GM12878 (cell line): ENCODE measurements at regions not wholly inside any gene's neighbourhood (a gene's known extent, or its start where the extent isn't known, plus 50 kb on each side); places are given as distances from the start of the nearest gene placed in this dataset.

Source experiments
- CHD1 ChIP-seq: IDR thresholded peaks from 2 replicates; pipeline ENCODE4 v1.6.1; 2012; ENCODE audit warnings: low read depth, low read length, improper control_type of control experiment
- CTCF ChIP-seq, 3 experiments: IDR thresholded peaks in 2 of 3; conservative IDR thresholded peaks in 1 of 3; 2 replicates each; pipeline ENCODE4 v1.5.1; 2011; ENCODE audit warnings: low read depth in 3 of 3, low read length in 3 of 3, mild to moderate bottlenecking in 3 of 3, control low read depth in 2 of 3, moderate library complexity in 2 of 3, inconsistent platforms in 1 of 3, mixed read lengths in 1 of 3; ENCODE audit not compliant: control insufficient read depth in 2 of 3, insufficient read depth in 1 of 3; ENCODE audit errors: extremely low read depth in 1 of 3
- EP300 ChIP-seq, 2 experiments: fragments of 150-350 bp in 1 of 2; IDR thresholded peaks; 2 replicates each; pipeline ENCODE4 v1.6.1; 2011 to 2012; ENCODE audit warnings: low read depth in 2 of 2, low read length in 2 of 2, borderline replicate concordance in 1 of 2, improper control_type of control experiment in 1 of 2, inconsistent platforms in 1 of 2; ENCODE audit not compliant: control insufficient read depth in 1 of 2
- GATAD2B ChIP-seq: fragments of 450-650 bp; conservative IDR thresholded peaks from 2 replicates; pipeline ENCODE4 v1.6.1; 2017; ENCODE audit warnings: low read depth, mild to moderate bottlenecking, moderate library complexity
- POLR2A ChIP-seq: IDR thresholded peaks from 2 replicates; pipeline ENCODE4 v1.6.1; 2011; ENCODE audit warnings: low read depth, mild to moderate bottlenecking, low read length
- TARDBP ChIP-seq: IDR thresholded peaks from 2 replicates; pipeline ENCODE4 v1.6.1; 2016; ENCODE audit warnings: borderline replicate concordance
- ZBTB11 ChIP-seq: fragments of 450-650 bp; formaldehyde crosslinking; IDR thresholded peaks from 2 replicates; pipeline ENCODE4 v1.5.0; 2022; ENCODE audit warnings: mild to moderate bottlenecking, missing genetic modification characterization
- ZZZ3 ChIP-seq: IDR thresholded peaks from 2 replicates; pipeline ENCODE4 v1.6.1; 2011; ENCODE audit warnings: low read depth; ENCODE audit not compliant: control insufficient read depth, insufficient read length
- TF ChIP-seq, protein P1 (sequence below): fragments of 150-350 bp; IDR thresholded peaks from 2 replicates; pipeline ENCODE4 v1.6.1; 2016; ENCODE audit warnings: low read depth, low read length

- TF ChIP-seq EP300 (IDR thresholded peaks at IDR 0.05; ENCODE audit: borderline replicate concordance in 1 of 2, control insufficient read depth in 1 of 2, low read depth in 2 of 2, low read length in 2 of 2), result no peak
- TF ChIP-seq TARDBP, result no peak
- no peak for TF ChIP-seq GATAD2B
- no peak for TF ChIP-seq ZBTB11
- TF ChIP-seq, protein P1, sequence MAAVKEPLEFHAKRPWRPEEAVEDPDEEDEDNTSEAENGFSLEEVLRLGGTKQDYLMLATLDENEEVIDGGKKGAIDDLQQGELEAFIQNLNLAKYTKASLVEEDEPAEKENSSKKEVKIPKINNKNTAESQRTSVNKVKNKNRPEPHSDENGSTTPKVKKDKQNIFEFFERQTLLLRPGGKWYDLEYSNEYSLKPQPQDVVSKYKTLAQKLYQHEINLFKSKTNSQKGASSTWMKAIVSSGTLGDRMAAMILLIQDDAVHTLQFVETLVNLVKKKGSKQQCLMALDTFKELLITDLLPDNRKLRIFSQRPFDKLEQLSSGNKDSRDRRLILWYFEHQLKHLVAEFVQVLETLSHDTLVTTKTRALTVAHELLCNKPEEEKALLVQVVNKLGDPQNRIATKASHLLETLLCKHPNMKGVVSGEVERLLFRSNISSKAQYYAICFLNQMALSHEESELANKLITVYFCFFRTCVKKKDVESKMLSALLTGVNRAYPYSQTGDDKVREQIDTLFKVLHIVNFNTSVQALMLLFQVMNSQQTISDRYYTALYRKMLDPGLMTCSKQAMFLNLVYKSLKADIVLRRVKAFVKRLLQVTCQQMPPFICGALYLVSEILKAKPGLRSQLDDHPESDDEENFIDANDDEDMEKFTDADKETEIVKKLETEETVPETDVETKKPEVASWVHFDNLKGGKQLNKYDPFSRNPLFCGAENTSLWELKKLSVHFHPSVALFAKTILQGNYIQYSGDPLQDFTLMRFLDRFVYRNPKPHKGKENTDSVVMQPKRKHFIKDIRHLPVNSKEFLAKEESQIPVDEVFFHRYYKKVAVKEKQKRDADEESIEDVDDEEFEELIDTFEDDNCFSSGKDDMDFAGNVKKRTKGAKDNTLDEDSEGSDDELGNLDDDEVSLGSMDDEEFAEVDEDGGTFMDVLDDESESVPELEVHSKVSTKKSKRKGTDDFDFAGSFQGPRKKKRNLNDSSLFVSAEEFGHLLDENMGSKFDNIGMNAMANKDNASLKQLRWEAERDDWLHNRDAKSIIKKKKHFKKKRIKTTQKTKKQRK, result no peak
- TF ChIP-seq CTCF (IDR thresholded peaks at IDR 0.05 in 2 of 3, conservative IDR thresholded peaks at IDR 0.05 in 1 of 3; ENCODE audit: control insufficient read depth in 2 of 3, extremely low read depth in 1 of 3, insufficient read depth in 1 of 3, low read depth in 3 of 3, low read length in 3 of 3), result no peak
- TF ChIP-seq ZZZ3, result no peak
- no peak for TF ChIP-seq POLR2A
- no peak for TF ChIP-seq CHD1
These were observed 101.3 kb downstream of the TMCO5A start for GRCh38 chr15:38035701-38036100.
